Skeletal muscle satellite cell (primary cell): ENCODE measurements at regions not wholly inside any gene's neighbourhood (a gene's known extent, or its start where the extent isn't known, plus 50 kb on each side); places are given as distances from the start of the nearest gene placed in this dataset.
"Not testable (repeated sequence)": the region's sequence is repeated elsewhere in the genome, so short reads cannot be mapped to it uniquely, and the experiment has no call there.

Experiments
- H3K27me3 ChIP-seq: 2 replicates; pipeline ENCODE4 v1.7.0; 2013; ENCODE audit warnings: low read length; ENCODE audit not compliant: control insufficient read depth, insufficient read depth
- H3K36me3 ChIP-seq: 2 replicates; pipeline ENCODE4 v1.7.0; 2013; ENCODE audit warnings: mild to moderate bottlenecking, control low read depth, low read length; ENCODE audit not compliant: insufficient read depth
- H3K4me1 ChIP-seq: 2 replicates; pipeline ENCODE4 v1.7.0; 2013; ENCODE audit warnings: low read length; ENCODE audit not compliant: control insufficient read depth, insufficient read depth
- H3K4me2 ChIP-seq: 2 replicates; pipeline ENCODE4 v1.7.0; 2013; ENCODE audit warnings: mild to moderate bottlenecking, low read length
- H3K4me3 ChIP-seq: 2 replicates; pipeline ENCODE4 v1.7.0; 2013; ENCODE audit warnings: low read length
- H3K9ac ChIP-seq: 2 replicates; pipeline ENCODE4 v1.7.0; 2013; ENCODE audit warnings: mild to moderate bottlenecking, low read depth, low read length, moderate library complexity
- H3K9me3 ChIP-seq: replicated peaks from 2 replicates; pipeline ENCODE4 v1.7.0; 2013; ENCODE audit warnings: mild to moderate bottlenecking, control low read depth, low read length

- Histone ChIP-seq H3K36me3 (no peaks in the 10 kb centered on the region), H3K4me3 (no peak overlapping the region), H3K27me3 (no peaks in the 10 kb centered on the region), H3K9me3 (peaks cover 3% of the 10 kb centered on the region), H3K4me2 (no peak overlapping the region), H3K4me1 (no peaks in the 10 kb centered on the region), H3K9ac (no peak overlapping the region)
Observed at GRCh38 chr6:86357877-86358276, 579.5 kb upstream of the HTR1E start.

- H3K4me3 ChIP-seq, result no peak overlapping the region
- no peak overlapping the region for H3K9ac ChIP-seq
- no peaks in the 10 kb centered on the region for H3K27me3 ChIP-seq
- peaks cover 3% of the 10 kb centered on the region for H3K9me3 ChIP-seq
- no peaks in the 10 kb centered on the region for H3K36me3 ChIP-seq
- no peaks in the 10 kb centered on the region for H3K4me1 ChIP-seq
- H3K4me2 ChIP-seq, result no peak overlapping the region
Observed at GRCh38 chr6:86355271-86355670, 582.1 kb upstream of the HTR1E start.

GRCh38 chr6:86331919-86332318 lies 605.4 kb upstream of the HTR1E start:
- Histone ChIP-seq H3K27me3 (no peaks in the 10 kb centered on the region), H3K4me1 (no peaks in the 10 kb centered on the region), H3K4me3 (no peak overlapping the region), H3K9me3 (peaks cover 7% of the 10 kb centered on the region), H3K36me3 (no peaks in the 10 kb centered on the region), H3K9ac (no peak overlapping the region), H3K4me2 (no peak overlapping the region)

- H3K36me3 ChIP-seq, result no peaks in the 10 kb centered on the region
- peaks cover 4% of the 10 kb centered on the region for H3K9me3 ChIP-seq
- H3K27me3 ChIP-seq, result no peaks in the 10 kb centered on the region
- no peak overlapping the region for H3K4me3 ChIP-seq
- no peaks in the 10 kb centered on the region for H3K4me1 ChIP-seq
- no peak overlapping the region for H3K4me2 ChIP-seq
- H3K9ac ChIP-seq, result no peak overlapping the region
Observed at GRCh38 chr6:86331265-86331840, 606.0 kb upstream of the HTR1E start.

- Histone ChIP-seq H3K4me2 (no peak overlapping the region), H3K27me3 (no peaks in the 10 kb centered on the region), H3K4me3 (no peak overlapping the region), H3K9ac (no peak overlapping the region), H3K36me3 (no peaks in the 10 kb centered on the region), H3K4me1 (no peaks in the 10 kb centered on the region), H3K9me3 (peaks cover 15% of the 10 kb centered on the region)
Observed at GRCh38 chr6:86306210-86306609, 631.1 kb upstream of the HTR1E start.

- H3K4me2 ChIP-seq, result no peak overlapping the region
- H3K9me3 ChIP-seq, result no peaks in the 10 kb centered on the region
Observed at GRCh38 chr6:86285876-86286275, 643.2 kb upstream of the SYNCRIP start.

GRCh38 chr6:86284809-86285480 lies 642.3 kb upstream of the SYNCRIP start:
- not testable (repeated sequence) for H3K27me3 ChIP-seq, H3K9ac ChIP-seq, H3K4me2 ChIP-seq, H3K4me1 ChIP-seq, H3K36me3 ChIP-seq, H3K9me3 ChIP-seq, H3K4me3 ChIP-seq

More at GRCh38 chr6:86285876-86286275, 643.2 kb upstream of the SYNCRIP start:
- Histone ChIP-seq H3K36me3 (no peaks in the 10 kb centered on the region), H3K9ac (no peak overlapping the region), H3K4me1 (no peaks in the 10 kb centered on the region), H3K4me3 (no peak overlapping the region), H3K27me3 (no peaks in the 10 kb centered on the region)

- H3K36me3 ChIP-seq, H3K4me3 ChIP-seq, H3K27me3 ChIP-seq, H3K4me2 ChIP-seq, H3K9ac ChIP-seq, H3K4me1 ChIP-seq, H3K9me3 ChIP-seq: not testable (repeated sequence)
Observed at GRCh38 chr6:86283596-86283995, 640.9 kb upstream of the SYNCRIP start.

- Histone ChIP-seq H3K4me3 (no peak overlapping the region), H3K27me3 (no peaks in the 10 kb centered on the region), H3K4me1 (no peaks in the 10 kb centered on the region), H3K9ac (no peak overlapping the region), H3K36me3 (no peaks in the 10 kb centered on the region), H3K9me3 (peaks cover 8% of the 10 kb centered on the region), H3K4me2 (no peak overlapping the region)
Observed at GRCh38 chr6:86276056-86276455, 633.4 kb upstream of the SYNCRIP start.

GRCh38 chr6:86273936-86274335 lies 631.2 kb upstream of the SYNCRIP start:
- no peak overlapping the region for H3K4me3 ChIP-seq
- H3K36me3 ChIP-seq, result no peaks in the 10 kb centered on the region
- no peak overlapping the region for H3K9ac ChIP-seq
- no peaks in the 10 kb centered on the region for H3K4me1 ChIP-seq
- no peak overlapping the region for H3K4me2 ChIP-seq
- H3K27me3 ChIP-seq, result no peaks in the 10 kb centered on the region
- peaks cover 8% of the 10 kb centered on the region for H3K9me3 ChIP-seq

GRCh38 chr6:86256615-86257187 lies 614.0 kb upstream of the SYNCRIP start:
- no peaks in the 10 kb centered on the region for H3K4me1 ChIP-seq
- H3K27me3 ChIP-seq, result no peaks in the 10 kb centered on the region
- H3K36me3 ChIP-seq, result no peaks in the 10 kb centered on the region
- H3K9me3 ChIP-seq, result peaks cover 2% of the 10 kb centered on the region
- no peak overlapping the region for H3K9ac ChIP-seq
- H3K4me3 ChIP-seq, result no peak overlapping the region
- no peak overlapping the region for H3K4me2 ChIP-seq

- Histone ChIP-seq H3K4me1 (no peaks in the 10 kb centered on the region), H3K4me2 (no peak overlapping the region), H3K27me3 (no peaks in the 10 kb centered on the region), H3K4me3 (no peak overlapping the region), H3K9me3 (peaks cover 4% of the 10 kb centered on the region), H3K36me3 (no peaks in the 10 kb centered on the region), H3K9ac (no peak overlapping the region)
Observed at GRCh38 chr6:86255973-86256372, 613.3 kb upstream of the SYNCRIP start.
